Kidney epithelial cell (primary cell): ENCODE measurements at regions not wholly inside any gene's neighbourhood (a gene's known extent, or its start where the extent isn't known, plus 50 kb on each side); places are given as distances from the start of the nearest gene placed in this dataset.

Experiments used
- DNase-seq: peaks from one replicate; pipeline ENCODE4 v3.0.0-alpha.2; 2010; ENCODE audit warnings: low read depth
- H3K27me3 ChIP-seq: 2 replicates; pipeline ENCODE4 v1.6.0; 2011; ENCODE audit warnings: low read length; ENCODE audit not compliant: control insufficient read depth, insufficient read depth
- H3K36me3 ChIP-seq: 2 replicates; pipeline ENCODE4 v1.5.1; 2011; ENCODE audit warnings: low read length; ENCODE audit not compliant: control insufficient read depth, insufficient read depth
- H3K4me3 ChIP-seq: 2 replicates; pipeline ENCODE4 v1.5.1; 2011; ENCODE audit warnings: low read depth, mild to moderate bottlenecking, control low read depth, low read length
- CTCF ChIP-seq: IDR thresholded peaks from 2 replicates; pipeline ENCODE4 v1.5.1; 2011; ENCODE audit warnings: mild to moderate bottlenecking, moderate library complexity, low read length, control low read depth, inconsistent platforms; ENCODE audit not compliant: insufficient read depth, poor library complexity, severe bottlenecking

GRCh38 chr18:6661692-6662415, 67.7 kb upstream of the ARHGAP28 start:
- H3K27me3 ChIP-seq, result no peaks in the 10 kb centered on the region
- H3K36me3 ChIP-seq, result no peaks in the 10 kb centered on the region
- H3K4me3 ChIP-seq, result no peak overlapping the region
- DNase-seq, result no peak
- no peak for TF ChIP-seq CTCF

GRCh38 chr18:6666012-6666685, 63.4 kb upstream of the ARHGAP28 start:
- Histone ChIP-seq H3K36me3 (no peaks in the 10 kb centered on the region), H3K4me3 (no peak overlapping the region), H3K27me3 (no peaks in the 10 kb centered on the region)
- no peak for TF ChIP-seq CTCF
- DNase-seq, result no peak

- Histone ChIP-seq H3K27me3 (no peaks in the 10 kb centered on the region), H3K36me3 (no peaks in the 10 kb centered on the region), H3K4me3 (no peak overlapping the region)
- no peak for DNase-seq
- no peak for TF ChIP-seq CTCF
These were observed 60.7 kb upstream of the ARHGAP28 start for GRCh38 chr18:6668836-6669235.

GRCh38 chr18:6672821-6673308, 56.7 kb upstream of the ARHGAP28 start:
- Histone ChIP-seq H3K27me3 (no peaks in the 10 kb centered on the region), H3K36me3 (no peaks in the 10 kb centered on the region)
- TF ChIP-seq CTCF, result no peak

GRCh38 chr18:6677086-6677485, 52.4 kb upstream of the ARHGAP28 start:
- Histone ChIP-seq H3K36me3 (no peaks in the 10 kb centered on the region), H3K4me3 (no peak overlapping the region), H3K27me3 (no peaks in the 10 kb centered on the region)
- DNase-seq, result no peak
- TF ChIP-seq CTCF, result no peak

More at GRCh38 chr18:6672821-6673308, 56.7 kb upstream of the ARHGAP28 start:
- H3K4me3 ChIP-seq, result no peak overlapping the region
- DNase-seq, result no peak

- no peak for TF ChIP-seq CTCF
- Histone ChIP-seq H3K36me3 (no peaks in the 10 kb centered on the region), H3K4me3 (no peak overlapping the region), H3K27me3 (no peaks in the 10 kb centered on the region)
- no peak for DNase-seq
These were observed 50.3 kb upstream of the ARHGAP28 start for GRCh38 chr18:6679201-6679600.
